GM18870 (cell line): ENCODE measurements at regions not wholly inside any gene's neighbourhood (a gene's known extent, or its start where the extent isn't known, plus 50 kb on each side); places are given as distances from the start of the nearest gene placed in this dataset.

ENCODE experiments used
- ATAC-seq: cut with Tn5 transposase; IDR thresholded peaks from one replicate; pipeline ENCODE4 v1.9.1; 2021; ENCODE audit warnings: moderate library complexity; ENCODE audit not compliant: unreplicated experiment

DNA sequence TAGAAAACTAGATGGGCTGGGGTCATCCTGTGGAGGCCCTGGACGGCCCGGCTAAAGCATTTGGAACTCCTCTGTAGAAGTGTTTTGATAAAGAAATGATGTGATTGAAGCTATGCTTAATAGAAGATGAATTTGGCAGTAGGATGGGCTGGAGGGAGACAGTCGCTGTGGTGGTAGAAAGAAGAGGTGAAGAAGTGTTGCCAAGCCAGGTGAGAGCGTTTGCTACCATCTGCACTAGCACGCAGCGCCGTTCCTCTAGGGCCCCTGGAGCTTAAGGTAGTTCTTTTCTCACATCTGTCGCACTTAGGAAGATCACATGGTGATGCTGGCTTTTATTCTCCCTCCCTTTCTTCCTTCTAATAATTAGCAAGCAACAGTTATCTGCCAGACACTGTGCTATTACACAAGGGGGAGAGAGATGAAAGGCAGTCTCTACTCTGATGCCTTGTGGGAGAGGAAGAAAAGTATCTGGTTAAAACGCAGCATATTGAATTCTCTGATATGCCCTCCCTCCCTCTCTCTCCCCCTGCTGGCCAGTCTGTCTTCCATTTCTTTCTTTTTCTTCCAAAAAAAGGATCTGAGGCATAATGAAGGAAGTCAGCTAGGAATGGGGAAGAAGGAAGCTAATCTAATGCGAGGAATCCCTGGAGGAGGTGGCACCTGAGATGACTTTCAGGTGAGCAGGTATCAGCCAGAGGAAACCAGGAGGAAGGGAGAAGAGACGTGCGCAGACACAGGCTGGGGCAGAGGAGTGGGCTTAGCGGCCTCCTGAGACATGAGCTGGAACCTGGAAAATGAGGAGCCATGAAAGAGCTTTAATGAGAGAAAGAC, 162.3 kb upstream of the KLF14 start:
- no peak for ATAC-seq

DNA sequence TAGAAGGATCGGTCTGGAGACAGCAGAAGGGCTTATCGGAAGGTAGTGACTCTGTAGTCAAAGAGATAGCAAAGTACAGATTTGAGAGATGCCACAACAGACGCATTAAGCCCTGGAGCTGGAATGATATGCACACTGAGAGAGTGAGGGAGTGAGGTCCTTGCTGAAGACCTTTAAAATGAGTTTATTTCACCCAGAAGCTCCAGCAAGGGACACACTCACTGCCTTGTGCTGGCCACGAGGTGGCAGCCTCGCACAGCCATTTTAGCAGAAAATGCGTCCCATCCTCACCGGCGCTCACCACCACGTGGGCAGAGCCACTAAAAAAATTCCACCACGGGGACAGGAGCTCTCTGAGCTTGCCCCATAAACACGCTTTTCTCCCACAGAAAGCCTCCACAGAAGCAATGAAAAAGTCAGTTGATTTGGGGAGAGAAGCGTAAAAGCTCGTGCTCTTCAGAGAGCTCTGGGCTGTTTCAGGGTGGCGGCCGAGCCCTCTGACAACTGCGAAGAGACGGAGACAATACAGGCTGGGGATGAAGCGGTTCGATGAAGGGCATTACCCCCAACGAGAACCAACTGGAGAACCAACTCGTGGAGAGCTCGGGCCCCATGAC, 163.0 kb upstream of the KLF14 start:
- ATAC-seq = no peak

DNA sequence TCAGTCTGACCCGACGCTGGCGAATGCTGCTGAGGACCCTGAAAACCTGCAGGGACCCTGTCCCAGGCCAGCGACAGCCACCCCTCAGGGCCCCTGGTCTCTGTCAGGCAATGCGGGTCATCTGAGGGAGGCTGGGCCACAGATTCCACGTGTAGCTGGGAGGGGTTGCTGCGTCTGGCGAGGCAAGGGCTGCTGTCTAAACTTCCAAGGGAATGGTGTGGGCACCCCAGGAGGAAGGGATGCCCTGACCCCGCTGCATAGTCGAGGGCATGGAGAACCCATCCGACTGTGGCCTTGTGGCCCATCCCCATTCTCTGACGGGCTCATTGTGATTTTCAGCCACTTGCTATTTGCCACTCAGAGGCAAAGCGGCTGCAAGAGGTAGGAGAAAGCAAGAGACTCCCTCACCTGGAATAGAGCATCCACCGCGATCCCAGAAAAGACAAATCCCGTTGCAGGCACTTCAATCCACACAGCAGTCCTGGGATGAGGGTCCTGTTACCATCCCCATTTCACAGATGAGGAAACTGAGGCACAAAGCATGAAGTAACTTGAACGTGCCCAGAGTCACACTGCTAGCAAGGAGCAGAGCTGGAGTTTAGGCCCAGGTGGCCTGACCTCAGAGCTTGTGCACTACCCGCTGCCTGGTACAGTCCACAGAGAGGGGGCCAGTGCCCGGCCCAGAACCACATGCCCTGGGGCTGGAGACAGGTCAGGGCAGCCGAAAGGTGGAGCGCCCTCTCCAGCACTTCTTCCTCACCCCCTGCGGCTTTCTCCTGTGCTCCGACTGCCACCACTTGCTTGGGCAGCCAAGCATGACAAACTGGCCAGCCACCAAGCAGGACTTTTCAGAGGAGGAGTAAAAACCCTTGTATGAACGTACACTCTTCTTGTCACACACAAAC, 163.8 kb upstream of the KLF14 start:
- ATAC-seq = no peak

DNA sequence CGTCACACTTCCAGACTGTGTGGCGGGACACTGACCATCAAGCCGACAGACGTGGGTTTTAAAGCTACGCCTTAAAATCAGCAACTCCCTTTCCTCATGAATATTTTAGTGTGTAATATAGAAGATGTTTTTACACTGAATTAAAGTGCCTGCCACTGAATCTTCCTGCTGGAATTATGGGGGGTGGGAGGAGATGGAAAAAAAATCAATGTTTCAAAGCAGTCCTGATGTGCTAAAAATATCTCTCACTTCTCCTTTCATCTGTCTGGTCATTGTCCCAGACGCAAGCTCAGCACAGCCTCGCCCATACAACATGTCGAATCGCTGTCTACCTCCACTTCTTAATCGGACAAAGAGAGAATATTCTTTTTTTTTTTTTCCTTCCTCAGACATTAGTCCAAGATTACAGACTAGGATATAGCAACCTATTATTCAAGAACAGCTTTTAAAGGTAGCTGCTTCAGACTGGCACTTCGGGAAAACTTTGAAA, 165.1 kb upstream of the KLF14 start:
- ATAC-seq = no peak

DNA sequence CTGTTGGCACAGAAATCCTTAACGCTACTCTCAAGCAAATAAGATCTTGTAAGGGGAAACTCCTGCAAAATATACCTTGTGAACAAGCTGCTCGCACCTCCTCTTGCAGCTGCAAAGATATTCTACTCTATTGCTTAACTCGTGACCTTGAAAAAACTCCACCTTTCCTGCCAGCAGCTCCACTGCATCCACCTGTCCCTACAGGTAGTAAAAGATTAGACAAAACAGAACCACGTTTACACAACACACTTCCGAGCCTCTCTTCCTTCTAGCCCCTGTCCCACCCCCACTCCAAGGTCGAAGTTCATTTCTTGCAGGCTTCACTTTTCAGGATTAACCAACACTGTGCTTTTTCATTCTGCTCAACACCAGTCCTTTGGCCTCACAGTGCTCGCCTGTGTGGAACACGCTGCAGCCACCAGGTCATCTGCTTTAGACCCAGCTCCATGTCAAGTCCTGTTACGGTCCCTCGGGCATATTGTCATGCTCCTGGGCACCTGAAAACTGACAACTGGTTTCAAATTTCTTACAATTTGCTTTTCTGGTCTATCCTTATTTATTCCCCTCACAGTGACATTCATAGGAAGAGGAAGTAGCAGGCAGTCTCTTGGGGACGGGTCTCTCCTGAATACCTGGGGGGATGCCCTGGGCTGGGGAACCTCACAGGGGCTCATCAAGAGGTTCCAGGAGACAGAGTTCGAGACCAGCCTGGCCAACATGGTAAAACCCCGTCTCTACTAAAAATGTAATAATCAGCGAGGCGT, 165.8 kb upstream of the KLF14 start:
- ATAC-seq = no peak

DNA sequence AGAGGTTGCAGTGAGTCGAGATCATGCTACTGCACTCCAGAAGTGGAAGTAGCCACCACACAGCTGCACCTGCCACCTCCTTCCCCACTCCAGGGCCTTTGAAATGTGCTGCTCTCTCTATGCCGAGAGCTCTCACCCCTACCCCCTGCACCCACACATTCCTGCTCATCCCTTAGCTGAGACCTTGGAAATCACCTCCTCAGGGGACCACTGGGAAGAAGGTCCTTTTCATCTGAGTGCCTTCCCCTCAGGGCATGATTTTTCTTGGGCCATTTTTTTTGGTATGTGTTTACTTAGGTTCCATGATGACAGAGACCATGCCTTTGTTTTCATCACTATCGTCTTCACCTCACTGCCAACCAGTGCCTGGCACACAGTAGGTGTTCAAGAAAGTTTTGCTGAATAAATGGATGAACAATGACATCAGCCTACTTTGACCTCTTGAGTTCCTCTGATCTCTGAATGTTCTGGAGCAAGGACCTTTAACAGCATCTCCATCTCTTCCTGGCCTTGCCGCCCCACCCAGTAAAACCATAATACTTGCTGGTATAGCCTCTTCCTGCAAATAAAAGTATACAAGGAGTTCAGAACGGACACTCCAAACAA, 166.6 kb upstream of the KLF14 start:
- ATAC-seq = no peak

DNA sequence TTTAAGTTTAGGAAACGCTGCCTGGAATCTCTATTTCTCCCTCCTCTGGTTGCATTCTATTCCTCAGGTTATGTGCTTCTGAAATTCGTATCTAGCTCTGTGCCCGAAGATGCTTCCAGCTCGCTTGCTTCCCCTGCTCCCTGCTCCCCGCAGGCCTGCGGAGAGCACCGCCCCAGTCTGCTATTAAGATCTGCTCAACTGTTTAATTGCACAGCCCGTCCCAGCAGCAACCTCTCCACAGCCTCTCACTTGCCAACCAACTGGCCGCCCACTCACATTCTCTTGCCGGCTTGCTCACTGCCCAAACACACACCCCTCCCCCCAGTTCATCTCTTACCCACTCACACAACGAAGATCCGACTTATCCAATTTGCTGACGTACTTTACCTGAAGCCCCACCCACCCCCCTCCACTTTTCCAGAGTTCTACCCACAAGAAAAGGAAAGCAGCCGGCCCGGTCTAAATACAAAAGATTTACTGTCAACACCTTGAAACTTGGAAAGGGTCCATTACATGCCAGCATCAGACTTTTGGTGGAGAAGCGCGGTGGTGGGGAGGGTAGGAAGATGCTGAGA, 167.3 kb upstream of the KLF14 start:
- ATAC-seq = no peak

DNA sequence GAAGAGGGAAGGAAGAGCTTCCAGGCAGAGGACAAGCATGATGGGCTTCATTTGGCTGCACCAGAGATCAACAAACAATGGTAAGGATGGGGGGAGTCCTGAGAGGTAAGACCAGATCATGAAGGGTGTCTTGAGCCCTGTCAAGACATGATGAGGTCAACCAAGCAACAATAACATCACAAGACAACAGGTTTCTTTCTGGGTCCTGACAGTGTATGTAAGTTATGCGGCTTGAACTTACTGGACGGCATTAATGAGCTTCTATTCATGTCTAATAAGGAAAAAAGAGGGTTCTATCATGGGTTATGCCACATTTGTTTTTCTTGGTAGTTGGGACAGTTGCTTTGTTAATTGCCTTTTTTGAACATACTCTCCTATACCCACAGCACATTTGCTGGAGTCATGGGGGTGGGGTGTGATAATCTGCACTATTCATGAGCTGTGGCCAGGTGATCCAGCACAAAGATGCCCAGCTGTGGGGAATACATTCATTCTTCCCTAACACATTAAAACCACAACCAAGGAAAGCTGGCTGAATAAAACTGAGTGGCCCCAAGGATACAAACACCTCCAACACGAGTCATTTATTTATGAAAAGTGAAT, 168.8 kb upstream of the KLF14 start:
- no peak for ATAC-seq

DNA sequence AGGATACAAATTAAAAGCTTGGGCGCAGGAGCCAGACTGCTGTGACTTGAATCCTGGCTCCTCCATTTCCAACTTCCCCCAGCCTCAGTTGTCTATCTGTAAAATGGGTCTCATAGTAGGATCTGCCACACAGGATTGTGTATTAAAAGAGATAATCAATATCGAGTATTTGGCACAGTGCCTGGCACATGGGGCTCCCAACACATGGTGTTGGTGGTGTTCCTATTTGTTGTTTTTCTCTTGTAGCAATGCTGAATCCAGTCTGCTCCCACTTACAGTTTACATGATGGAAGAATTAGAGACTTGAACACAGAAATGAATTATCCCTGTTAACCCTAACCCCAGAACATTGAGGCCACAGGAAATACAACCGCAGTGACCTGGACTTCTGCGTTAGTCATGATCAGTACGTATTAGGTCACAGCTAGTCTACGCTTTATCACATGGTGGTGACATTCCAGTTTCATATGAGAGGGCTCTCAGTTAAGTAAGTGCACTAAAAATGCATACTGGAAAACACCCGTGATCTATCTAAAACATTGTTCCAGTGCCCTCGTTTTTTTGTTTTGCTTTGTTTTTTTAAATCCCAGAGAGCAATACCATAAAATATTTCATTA, 169.5 kb upstream of the KLF14 start:
- ATAC-seq = no peak

DNA sequence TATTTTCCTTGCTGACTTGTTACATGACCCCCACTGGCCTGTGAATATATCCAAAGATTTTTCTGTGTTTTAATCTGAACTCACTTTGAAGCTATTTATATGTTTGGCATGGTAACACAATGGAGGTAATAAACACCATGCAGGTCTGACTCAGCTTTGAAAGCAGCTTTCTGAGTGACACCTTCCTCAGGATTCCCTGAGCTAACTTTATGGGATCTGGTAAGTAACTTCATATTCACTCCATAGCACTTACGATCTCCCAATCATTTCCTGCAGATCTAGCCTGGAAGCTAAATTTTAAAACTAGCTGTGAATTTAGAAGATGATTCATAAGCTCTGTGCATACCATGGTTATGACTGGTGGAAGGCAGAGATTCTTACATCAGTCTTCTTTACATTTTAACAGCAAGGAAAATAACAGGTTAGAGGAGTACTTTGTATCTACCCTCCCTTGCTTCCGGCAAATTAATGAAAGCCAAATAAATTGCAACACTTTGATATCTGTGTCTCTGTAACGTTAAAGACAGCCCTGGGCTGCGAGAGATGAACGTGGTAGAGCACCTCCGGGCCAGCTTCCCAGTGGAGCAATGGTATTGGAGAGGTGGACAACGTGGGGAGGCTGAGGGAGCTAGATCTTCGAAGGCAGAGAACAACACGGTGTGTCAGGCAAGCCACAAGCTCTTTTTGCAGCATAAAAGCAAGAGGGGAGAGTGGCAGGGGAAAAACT, 170.2 kb upstream of the KLF14 start:
- ATAC-seq = no peak

DNA sequence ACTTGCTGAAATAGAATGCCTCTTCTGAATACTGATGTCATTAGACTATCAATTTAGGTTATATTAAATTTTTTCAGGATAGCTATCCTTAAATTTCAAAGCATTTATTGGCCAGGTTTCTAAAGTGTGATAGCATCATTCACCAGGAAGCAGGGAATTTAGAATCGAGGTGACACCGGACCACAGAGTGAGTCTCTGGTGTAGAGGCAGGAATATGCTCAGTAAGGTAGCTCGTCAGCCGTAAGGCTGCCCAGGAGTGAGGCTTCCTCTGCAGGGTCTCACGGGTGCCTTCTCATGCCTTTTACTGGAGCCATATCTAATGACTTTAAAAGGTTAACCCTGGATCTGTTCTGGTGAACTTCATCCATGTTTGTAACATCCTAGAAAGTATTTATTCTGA, 170.8 kb upstream of the KLF14 start:
- ATAC-seq = no peak

DNA sequence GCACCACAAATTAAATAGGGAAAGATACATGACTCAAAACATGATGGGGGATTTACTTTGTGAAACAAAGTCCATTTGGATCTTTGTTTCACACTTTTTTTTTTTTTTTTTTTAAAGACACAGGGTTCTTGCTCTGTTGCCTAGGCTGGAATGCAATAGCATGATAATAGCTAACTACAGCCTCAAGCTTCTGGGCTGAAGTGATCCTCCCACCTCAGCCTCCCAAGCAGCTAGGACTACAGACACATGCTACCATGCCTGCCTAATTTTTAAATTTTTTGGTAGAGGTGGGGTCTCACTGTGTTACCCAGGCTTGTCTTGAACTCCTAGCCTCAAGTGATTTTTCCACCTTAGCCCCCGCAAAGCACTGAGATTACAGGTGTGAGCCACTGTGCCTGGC, 172.6 kb upstream of the KLF14 start:
- ATAC-seq = no peak

DNA sequence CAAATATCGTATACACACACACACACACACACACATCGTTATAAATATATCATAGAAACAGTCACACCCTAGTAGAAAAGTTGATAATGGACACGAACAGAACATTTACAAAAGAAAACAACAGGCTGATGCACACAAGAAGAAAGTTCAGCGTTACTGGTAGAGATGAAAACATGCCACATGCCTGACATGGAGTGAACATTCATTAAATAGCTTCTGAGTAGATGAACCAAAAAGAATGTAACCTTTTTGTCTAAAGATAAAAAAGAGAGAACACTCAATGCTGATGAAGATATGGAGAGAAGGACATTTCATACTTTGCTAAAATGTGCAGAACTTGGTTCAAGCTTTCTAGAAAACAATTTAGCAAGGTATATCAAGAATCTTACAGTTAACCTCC, 173.4 kb upstream of the KLF14 start:
- no peak for ATAC-seq

DNA sequence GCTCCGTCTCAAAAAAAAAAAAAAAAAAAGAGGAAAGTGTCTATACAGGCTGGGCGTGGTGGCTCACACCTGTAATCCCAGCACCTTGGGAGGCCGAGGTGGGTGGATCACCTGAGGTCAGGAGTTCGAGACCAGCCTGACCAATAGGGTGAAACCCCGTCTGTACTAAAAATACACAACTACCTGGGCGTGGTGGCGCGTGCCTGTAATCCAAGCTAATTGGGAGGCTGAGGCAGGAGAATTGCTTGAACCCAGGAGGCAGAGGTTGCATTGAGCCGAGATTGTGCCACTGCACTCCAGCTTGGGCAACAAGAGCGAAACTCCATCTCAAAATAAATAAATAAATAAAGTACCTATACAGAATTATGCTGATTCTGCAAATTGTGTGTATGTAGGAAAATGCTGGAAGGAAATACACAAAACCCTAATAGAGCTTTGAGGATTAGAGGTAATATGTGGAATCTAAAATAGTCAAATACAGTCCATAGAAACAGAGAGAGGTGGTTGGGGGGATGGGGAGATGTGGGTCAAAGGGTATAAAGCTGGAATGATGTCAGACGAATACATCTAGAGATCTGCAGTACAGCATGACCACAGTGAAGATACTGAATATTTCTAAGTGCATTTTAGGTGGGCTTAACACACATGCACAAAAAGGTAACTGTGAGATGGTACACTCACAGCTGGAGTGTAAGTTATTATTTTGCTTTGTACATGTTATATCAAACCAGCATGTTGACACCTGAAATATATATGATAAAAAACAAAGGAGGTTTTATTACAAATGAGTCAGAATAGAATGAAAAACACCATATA, 174.5 kb upstream of the KLF14 start:
- ATAC-seq = no peak

DNA sequence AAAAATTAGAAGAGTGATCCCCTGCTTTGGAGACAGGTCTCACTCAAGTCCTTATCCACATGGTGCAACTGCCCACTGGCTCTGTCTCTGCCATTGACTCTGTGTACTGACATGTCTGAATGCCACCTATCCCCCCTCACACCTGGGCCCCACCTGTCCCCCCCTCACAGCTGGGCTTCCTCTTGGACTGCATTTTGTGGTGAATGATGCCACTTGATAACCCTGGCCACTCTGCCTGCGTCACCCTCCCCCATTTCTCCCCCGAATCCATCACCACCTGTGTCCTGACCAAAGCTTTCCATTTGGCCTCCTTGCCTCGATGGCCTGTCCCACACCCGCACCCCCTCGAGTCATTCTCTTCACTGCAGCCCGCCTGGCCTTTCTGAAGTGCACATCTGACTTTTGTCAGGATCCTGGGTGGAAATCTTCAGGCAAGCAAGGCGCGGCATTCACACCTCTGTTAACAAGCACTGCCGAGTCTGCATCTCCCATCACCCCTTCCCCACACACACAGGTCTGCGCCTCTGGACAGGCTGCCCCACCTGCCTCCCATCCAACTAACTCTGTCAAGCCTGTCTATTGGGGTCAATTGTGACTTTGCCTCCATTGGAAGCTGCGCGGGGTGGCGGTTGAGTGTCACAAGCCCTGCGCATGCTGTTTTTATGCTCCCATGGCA, 175.3 kb upstream of the KLF14 start:
- no peak for ATAC-seq

DNA sequence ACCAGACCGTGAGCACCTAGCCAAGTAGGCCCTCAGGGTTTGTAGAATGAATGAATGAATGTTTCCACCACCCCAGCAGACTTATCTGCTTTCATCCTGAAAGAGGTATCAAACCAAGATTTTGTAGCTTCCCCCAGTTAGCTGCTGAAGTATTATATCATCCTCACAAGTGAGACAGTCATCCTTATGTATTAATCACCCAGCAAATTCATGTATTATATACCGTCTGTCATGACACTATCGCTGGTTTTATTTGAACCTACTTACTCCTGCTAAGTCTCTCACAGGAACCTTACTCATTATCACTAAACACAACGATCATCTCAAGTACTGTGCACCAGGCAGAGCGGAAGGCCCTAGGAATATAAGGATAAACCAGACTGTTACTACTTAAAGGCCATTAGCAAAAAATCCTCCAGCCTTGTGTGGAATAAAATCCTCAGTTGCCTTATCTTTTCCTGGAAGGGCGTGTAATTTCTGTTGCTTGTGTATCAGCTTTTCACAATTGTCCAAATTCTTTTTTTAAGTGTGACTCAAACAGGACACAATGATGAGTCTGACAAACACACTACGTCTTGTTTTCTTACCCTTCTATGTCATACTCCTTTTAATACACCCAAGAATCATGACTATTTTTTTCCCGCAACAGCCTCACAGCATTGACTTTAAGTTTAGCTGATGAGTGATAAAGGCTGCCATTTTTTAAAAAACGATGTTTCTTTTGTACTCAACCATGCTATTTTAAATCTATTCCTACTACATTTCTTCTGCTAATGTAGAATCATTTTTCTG, 176.1 kb upstream of the KLF14 start:
- no peak for ATAC-seq
